ENCODE measurements at regions not wholly inside any gene's neighbourhood (a gene's known extent, or its start where the extent isn't known, plus 50 kb on each side); places are given as distances from the start of the nearest gene placed in this dataset.

DNA sequence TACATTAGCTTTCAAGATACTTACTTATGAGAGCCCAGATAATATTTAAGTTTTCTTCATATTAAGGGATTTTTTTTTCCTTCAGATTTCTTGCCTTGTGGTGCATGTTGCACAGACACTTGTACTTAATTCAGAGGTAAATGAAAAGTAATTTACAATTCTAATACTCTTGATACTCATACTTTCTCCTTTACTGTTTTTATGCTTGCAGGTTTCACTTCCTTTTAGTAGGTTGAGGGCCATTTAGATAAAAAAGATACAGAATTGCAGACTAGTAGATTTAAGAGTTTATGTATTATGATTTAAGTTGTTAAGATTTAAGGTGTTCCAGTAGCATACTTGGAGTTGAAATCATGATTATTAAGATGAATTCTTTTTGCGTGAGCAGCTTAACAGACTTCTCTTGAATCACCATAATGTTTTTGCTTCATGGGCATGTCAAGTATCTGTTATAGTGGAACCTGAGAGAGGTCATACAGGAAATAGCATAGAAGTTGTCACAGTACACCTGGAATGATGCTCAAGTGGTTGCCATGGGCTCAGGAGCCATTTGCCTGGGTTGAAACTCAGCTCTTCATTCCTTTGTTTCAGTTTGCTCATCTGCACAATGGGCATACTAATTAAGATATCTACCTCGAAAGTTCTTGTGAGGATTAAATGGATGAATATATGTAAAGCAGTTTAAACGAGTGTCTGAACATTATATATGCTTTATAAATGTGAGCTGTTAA, 174.8 kb upstream of the PRPS1L1 start:
- DNase-seq = no peak

- DNase-seq = no peak
These were observed 178.7 kb upstream of the PRPS1L1 start for GRCh38 chr7:18206331-18206730.

DNA sequence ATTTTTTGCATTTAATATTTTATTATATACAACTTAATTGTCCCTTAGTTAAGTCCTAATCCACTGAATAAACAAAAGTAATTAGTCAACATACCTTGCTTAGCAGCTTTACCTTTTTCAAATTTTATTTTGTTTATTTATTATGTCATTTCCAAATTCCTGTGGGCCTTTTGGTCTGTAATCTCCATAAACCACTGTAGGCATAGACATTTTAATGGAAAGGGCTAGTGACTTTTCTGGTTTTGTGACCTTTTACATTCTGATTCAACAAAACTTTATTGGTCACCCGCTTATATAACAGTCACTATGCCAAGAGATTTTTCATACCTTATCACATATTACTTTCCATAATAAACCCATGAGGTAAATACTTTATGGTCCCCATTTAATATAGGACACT, 181.3 kb upstream of the PRPS1L1 start:
- DNase-seq = no peak

GRCh38 chr7:18210377-18210776, 182.7 kb upstream of the PRPS1L1 start:
- no peak for DNase-seq

- DNase-seq = no peak
These were observed 183.1 kb upstream of the PRPS1L1 start for GRCh38 chr7:18210788-18211187.

GRCh38 chr7:18212308-18212707, 184.7 kb upstream of the PRPS1L1 start:
- DNase-seq = no peak

DNA sequence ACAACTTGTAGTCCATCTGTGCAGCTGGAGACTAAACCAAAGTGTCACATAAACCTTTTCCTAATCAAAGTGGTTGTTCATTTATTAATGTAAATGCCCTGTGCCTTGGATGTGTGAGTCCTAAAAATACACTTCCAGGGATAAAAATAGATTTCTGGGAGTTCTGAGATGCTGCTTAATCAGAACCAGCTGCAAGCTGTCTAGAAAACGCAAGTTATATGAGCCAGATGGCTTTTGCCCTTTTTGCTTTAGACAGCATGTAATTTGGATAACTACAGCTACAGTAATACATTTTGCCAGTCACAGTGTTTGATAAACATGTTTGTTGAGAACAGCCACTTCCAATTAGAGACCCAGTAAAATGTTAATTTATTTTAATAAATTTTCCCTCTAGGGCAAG, 185.1 kb upstream of the PRPS1L1 start:
- DNase-seq = no peak

- no peak for DNase-seq
These were observed 186.0 kb upstream of the PRPS1L1 start for GRCh38 chr7:18213652-18214051.

DNA sequence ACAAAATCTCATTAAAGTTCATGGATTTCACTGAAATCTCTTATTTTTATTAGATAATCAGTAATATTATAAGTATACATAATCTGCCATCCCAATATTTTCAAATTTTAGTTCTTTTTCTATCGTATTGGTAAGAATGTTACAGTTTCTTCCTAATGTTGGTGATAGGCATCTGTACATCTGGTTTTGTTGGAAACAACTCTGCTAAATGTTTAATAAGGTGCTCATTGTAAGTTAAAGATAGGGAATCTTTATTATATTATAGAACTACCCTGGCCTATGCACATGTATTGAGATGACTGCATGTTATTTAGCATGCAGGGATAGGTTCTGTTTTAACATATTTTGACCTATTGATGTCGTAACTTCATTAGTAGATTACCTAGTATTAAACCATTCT, 188.6 kb upstream of the PRPS1L1 start:
- no peak for DNase-seq

DNA sequence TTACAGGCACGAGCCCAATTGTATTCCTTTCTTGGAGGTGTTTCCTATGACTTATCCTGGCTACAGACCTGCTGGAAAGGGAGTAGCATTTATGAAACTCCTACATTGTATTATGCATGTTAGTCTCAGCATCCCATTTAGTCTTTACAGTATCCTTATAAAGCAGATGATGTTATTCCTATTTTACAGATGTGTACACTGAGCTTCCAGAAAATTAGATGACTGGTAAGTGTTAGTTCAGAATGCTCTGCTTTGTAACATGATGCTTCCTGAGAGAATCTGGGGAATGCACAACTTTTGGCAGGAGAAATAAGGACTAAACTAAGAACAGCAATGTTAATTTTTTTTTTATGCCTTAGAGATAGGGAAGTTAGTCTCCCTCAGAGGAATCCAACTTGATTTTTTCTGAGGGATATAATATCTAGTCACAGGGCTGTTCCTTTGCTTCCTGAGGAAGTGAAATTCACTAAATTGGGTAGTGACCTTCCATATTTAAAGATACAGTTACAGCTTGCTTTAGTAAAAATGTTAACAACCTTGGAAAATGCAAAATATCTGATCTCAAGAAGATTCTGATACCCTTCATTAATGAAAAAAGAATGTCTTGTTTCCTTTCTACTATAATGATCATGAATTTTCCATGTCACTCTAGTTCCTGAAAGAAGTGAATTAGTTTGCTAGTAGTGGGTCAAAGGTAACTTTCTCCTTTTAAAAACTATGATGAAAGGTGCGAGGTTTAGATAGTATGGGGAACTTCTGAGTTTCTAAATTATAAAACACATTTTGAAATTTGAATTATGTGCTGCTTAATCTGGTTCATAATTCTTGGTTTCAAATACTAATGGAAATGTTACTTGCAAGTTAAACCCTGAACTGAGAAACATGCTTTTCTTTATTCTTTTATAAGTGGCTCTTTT, 194.0 kb upstream of the PRPS1L1 start:
- DNase-seq = no peak

DNA sequence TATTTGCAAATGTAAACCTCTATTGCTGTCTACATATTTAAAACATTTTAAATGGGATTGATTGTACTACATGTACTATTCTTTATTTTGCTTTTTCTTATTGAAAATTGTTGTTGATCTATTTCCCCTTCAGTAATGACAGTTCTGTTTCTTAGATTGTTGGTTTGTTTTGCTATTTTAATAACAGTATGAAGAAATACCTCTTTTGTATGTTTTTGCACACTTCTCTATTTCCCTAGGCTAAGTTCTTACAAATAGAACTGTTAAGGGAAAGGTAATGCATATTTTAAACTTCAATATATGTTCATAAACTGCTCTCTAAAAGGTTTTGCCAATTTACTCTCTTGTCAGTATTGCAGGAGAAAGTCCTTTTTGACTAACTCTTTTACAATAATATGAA, 195.0 kb upstream of the PRPS1L1 start:
- DNase-seq = no peak

- DNase-seq = no peak
These were observed 196.5 kb upstream of the PRPS1L1 start for GRCh38 chr7:18224138-18224537.

GRCh38 chr7:18225067-18225466, 197.4 kb upstream of the PRPS1L1 start:
- no peak for DNase-seq

DNA sequence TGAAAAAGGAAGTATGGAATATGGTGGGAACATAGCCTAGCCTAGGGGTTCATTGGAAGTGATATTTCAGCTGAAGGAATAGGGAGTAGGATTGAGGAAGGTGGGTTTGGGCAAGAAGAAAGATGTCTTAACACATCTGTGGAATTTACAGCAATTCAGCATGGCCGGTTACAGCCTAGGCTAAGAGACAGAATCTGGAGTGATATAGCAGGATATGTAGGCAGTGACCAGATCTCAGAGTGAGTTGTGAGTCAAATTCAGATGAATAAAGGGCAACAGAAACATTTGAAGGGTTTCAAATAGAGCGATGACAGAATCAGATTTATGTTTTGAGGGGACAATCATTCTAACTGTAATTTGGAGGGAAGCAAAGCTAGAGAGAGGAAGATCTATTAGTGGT, 199.0 kb upstream of the PRPS1L1 start:
- DNase-seq = no peak

- no peak for DNase-seq
These were observed 201.0 kb upstream of the PRPS1L1 start for GRCh38 chr7:18228686-18229085.

- no peak for DNase-seq
These were observed 202.6 kb upstream of the PRPS1L1 start for GRCh38 chr7:18230271-18230670.

DNA sequence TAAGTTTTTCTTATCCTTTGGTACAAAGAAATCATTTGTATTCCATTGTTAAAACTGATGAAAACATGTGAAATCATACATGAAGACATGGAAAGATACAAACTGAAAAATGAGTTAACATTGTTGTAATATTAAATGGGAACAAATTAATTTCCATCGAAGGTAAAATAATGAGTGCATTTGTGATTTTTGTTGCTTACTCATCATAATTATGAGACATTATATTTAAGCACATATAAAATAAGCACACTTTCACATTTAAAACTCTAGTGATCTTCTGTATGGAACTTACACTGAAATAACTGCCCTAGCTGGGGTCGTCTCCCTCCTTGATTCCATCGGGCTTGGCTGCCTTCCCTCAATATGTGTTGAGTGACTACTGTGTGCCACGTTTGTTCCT, 204.2 kb upstream of the PRPS1L1 start:
- DNase-seq = no peak

DNA sequence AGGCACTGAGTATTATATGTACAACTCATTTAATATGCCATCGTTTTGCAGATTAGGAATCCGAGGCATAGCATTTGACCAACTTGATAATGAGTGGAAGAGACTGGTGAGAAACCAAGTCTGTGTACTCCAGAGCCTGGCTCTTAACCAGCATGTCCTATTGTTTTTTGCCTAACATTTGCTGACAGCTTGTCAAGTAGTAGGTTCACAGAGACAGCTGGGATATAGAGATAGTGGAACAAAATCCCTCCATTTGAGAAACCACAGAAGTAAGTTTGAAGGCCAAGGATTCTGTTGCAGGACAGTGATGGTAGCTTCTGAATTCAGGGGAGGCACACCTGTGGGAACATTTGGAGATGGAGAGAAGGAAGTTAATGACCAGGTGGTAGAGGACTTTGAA, 206.9 kb upstream of the PRPS1L1 start:
- no peak for DNase-seq

GRCh38 chr7:18235819-18236218, 208.2 kb upstream of the PRPS1L1 start:
- no peak for DNase-seq

GRCh38 chr7:18239212-18239611, 211.6 kb upstream of the PRPS1L1 start:
- DNase-seq = no peak

DNA sequence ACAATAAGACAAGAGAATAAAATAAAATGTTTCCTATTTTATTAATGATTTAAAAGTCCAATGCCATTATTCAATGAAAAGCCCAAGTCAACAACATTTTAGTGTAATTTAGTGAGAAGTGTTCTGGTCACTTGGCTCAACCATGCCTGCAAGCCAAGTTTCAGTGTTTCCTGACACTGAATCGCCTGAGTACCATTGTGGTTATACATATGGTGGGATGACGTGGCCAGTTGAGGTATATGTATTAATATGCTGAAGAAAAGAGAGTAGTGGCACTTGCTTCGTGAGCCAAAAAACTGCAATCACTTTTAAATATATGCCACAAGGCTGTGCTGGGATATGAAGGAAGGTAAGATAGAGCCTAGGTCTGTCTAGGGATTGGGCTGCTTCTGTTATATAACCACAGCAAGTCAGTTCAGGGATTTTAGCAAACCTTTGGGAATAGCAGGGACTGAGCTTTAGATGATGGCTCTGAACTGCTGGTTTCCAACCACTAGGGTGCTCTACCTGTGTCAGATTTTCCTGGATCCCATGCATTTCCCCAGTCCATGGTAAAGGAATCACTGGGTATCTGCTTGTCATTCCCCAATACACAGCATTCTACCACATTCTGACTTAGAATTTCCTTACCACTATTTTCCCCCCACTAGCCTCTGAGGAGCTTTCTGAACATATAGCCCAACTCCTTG, 214.0 kb upstream of the PRPS1L1 start:
- DNase-seq = no peak

DNA sequence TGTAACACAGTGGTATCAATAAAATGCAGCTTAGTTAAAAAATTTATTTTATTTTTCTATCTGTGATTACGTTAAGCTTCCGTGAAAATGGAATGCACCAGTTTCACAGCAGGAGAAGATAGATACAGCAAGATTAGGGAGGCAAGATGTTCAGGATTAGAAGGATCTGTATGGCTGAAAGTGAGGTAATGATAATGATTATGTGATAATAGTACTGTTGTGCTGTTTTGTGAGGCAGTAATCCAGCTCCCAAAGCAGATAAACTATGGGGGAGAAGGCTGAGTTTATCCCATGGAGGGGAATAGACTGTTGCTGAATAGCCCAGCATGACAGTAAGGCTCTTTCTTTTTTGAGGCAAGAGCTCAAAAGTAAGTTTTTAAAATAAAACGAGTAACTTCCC, 216.1 kb upstream of the PRPS1L1 start:
- no peak for DNase-seq

GRCh38 chr7:18250133-18250532, 222.5 kb upstream of the PRPS1L1 start:
- DNase-seq = no peak

- no peak for DNase-seq
These were observed 230.1 kb upstream of the PRPS1L1 start for GRCh38 chr7:18257711-18258110.
